CD4-positive, alpha-beta T cell treated with Interleukin-17A for 1 hour (primary cell): ENCODE measurements at regions not wholly inside any gene's neighbourhood (a gene's known extent, or its start where the extent isn't known, plus 50 kb on each side); places are given as distances from the start of the nearest gene placed in this dataset.

Source experiments
- DNase-seq: peaks from one replicate; pipeline ENCODE4 v3.0.0-alpha.2; 2020

GRCh38 chr11:134794192-134794591 lies 382.1 kb upstream of the B3GAT1 start:
- no peak for DNase-seq

DNA sequence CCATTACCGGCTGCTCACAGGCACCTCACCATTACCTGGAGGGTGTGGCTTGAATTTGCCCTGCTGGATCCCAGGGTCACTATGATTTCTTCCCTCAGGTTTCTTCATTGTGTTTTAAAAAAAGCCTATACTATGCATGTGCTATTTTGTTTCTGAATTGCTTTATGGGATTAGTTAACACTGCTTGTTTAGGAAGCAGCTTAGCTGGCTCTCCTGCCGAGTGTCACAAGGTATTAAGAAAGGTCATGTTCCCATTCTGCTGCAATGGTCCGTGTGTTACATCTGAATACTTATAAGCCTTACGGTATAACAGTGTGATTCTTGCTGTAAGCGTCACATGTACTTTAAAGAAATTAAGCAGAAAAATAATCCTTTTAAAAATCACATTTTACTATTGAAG lies 380.6 kb upstream of the B3GAT1 start:
- DNase-seq, result no peak

- DNase-seq, result no peak
Observed at GRCh38 chr11:134792044-134792443, 380.0 kb upstream of the B3GAT1 start.

DNA sequence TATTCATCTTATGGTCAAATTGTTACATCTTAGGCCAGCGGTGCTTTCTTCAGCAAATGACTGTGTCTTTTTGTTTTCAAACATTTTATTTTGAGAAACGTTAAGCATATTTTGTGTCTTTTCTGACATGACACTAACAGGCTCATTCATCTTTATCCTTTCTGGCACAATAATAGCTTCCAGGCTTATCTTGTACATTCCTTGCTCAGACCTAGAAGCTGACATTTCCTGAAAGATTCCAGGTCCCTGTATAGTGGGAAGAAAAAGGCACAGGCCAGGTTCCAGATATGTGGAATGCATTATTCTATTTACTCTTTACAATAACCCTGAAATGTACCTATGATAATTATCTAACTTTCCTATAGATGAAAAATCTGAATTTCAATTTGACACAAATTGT lies 379.1 kb upstream of the B3GAT1 start:
- no peak for DNase-seq

DNA sequence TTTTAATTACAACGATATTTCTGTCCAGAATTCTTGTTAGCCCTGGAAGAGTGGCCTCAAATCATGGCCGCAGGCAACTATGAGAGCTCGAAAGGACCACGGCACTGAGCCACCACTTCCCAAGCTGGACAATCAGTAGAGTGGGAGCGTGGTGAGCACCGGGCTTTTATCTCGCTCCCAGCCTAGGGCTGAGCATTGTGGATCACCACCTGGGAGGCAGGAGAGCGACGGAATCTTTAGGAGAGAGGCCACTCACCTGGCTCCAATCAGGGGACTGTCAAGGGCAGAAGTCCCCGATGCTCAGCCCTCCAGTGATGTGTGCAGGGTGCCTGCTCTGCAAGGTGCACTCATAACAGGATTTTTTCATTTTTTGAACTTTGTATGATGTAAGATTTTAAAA lies 377.1 kb upstream of the B3GAT1 start:
- no peak for DNase-seq

DNA sequence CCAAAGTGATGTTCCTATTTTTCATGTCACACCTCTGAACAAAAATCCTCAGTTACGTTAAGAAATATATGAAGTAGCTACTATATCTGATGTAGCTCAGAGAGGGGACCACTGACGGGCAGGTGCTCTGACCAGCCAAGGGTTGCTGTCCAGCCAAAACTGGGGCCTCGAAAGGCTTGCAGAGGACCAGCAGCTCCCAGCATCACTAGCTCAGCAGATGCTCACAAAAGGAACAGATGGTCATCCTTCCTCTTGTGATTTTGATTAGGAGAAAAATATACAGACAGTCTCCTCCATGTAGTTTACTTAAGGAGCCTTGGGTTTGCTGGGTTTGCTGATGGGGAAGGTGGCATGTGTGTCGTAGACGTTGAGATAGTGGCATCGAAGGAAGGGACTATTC lies 374.6 kb upstream of the B3GAT1 start:
- DNase-seq, result no peak

- no peak for DNase-seq
Observed at GRCh38 chr11:134785660-134786284, 373.7 kb upstream of the B3GAT1 start.

- no peak for DNase-seq
Observed at GRCh38 chr11:134785059-134785458, 373.0 kb upstream of the B3GAT1 start.

- DNase-seq, result no peak
Observed at GRCh38 chr11:134784568-134784967, 372.5 kb upstream of the B3GAT1 start.

- no peak for DNase-seq
Observed at GRCh38 chr11:134784046-134784445, 372.0 kb upstream of the B3GAT1 start.

DNA sequence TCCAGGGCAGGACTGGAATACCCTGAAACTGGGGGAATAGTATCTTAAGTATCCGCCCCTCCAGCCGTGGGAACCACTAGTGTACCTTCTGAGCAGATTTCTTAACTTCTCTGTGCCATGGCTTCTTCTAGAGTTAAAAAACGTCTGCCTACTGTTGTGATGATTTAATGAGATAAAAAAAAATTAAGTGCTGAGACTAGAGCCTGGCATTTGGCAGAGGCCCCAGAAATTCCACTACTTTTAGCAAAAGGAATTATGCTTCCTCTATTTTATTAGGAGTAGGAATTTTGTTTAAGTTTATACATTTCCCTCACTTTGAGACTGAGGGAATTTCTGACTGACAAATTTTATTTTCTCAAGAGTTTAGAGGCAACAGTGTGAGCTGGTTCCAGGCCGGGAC lies 371.2 kb upstream of the B3GAT1 start:
- no peak for DNase-seq

DNA sequence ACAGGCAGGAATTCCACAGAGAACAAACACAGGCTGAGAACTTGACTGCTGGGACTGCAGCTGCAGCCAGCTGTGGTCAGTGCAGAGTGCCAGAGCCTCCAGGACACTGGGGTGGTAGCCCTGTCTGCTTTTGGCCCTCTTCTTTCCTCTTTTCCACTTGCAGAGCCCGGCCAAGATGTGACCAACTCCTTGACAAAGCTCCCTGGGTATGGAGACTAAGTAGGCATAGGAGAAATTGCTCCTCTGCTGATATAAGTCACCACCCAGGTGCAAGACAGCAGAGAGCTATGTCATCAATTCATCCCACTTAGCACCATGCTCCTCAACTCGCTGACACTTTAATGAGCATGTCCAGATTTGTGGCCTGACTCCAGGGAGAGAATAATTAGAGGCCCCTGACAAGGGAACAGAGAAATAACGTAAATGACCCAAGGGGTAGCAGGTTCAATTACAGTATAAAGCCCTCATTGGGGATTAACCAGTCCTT lies 369.4 kb upstream of the B3GAT1 start:
- no peak for DNase-seq

DNA sequence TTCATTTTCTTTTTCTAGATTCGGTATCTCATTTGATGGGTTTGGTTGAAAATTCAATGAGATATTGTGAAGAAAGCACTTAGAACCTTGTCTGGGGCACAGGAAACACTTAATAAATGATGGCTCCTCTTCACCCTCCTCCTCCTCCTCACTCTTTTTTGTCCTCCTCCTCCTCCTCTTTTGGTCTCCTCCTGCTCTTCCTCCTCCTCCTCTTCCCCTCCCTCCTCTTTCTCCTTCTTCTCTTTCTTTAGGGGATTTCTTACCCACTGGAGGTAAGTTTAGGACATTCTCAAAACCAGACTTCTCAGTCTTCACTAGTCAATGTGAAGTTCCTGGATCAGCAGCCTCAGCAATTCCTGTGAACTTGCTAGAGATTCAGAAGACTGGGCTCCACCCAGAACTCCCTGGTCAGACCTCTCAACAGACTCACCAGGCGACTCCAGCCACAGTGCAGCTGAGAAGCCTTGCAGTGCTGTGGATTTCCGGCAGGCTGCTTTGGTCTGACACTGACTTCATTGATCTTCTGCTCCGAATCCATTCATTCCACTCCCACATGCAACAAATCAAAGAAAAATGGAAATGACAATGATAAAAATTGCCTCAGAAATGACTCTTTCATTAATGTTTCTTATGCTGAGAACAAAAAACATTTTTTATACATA lies 368.6 kb upstream of the B3GAT1 start:
- DNase-seq, result no peak

- no peak for DNase-seq
Observed at GRCh38 chr11:134779179-134779578, 367.1 kb upstream of the B3GAT1 start.

- DNase-seq, result no peak
Observed at GRCh38 chr11:134768463-134768862, 356.4 kb upstream of the B3GAT1 start.

GRCh38 chr11:134765565-134765964 lies 353.5 kb upstream of the B3GAT1 start:
- no peak for DNase-seq

GRCh38 chr11:134764966-134765365 lies 352.9 kb upstream of the B3GAT1 start:
- no peak for DNase-seq

GRCh38 chr11:134764367-134764766 lies 352.3 kb upstream of the B3GAT1 start:
- DNase-seq, result no peak

GRCh38 chr11:134763030-134763388 lies 351.0 kb upstream of the B3GAT1 start:
- no peak for DNase-seq

DNA sequence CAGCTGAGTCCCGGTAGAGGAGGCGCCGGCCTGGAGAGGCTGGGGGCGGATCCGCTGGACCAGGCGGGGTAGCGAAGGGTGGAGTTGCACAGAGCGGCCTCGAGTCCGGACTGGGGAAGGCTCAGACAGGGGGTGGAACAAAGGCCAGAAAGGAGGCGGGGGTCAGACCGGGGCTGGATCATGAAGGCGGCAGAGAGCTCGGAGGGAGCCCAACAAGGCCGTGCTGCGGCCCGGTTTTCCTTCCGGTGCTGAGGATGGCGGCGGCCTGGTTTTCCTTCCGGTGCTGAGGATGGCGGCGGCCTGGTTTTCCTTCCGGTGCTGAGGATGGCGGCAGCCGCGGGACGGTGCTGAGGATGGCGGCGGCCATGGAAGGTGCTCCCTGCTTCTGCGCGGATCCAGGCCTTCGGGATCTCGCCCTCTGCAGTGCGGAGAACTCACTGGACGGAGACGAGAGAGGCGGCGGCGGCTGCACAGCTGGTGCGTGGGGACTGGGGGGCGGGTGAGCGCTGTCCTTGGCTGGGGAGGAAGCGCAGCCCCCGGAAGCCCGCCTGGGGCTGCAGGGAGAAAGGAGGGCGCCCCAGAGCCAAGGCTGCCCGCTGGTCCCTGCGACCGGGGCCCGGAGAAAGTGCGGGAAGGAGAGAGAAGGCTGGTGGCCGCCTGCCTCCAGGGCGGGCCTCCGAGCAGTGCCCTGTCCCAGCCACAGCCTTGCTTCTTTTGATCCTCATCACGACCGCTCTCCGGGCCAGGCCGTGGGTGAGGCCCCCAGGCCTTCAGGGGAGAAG lies 350.4 kb upstream of the B3GAT1 start:
- no peak for DNase-seq

- DNase-seq, result no peak
Observed at GRCh38 chr11:134761926-134762247, 349.8 kb upstream of the B3GAT1 start.

DNA sequence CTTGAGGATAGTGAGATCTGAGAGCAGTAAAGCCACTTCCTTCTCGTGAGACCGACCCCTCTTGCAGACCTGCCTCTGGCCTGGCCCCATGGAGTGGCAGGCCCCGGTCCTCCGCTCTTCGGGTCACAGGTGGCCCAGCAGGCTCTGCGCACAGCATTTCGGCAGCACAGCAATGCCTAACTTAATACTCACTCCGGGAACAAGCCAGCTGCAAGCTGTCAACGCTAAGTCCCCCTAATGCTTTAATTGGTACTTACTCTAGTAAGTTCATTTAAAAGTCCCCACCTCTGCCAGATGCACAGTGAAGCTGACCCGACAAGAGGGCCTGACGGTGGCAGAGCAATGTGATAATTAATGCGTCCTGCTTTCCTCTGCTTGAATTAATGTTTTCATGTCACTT lies 349.3 kb upstream of the B3GAT1 start:
- DNase-seq, result no peak

- DNase-seq, result no peak
Observed at GRCh38 chr11:134760957-134761356, 348.9 kb upstream of the B3GAT1 start.

- no peak for DNase-seq
Observed at GRCh38 chr11:134760299-134760698, 348.3 kb upstream of the B3GAT1 start.
